Stomach (tissue), 4 donors: ENCODE measurements at regions not wholly inside any gene's neighbourhood (a gene's known extent, or its start where the extent isn't known, plus 50 kb on each side); places are given as distances from the start of the nearest gene placed in this dataset.

Source experiments
- CTCF ChIP-seq, 7 experiments: fragments of 450-650 bp in 4 of 7; fragments of 200-600 bp in 3 of 7; sonication (generic) in 3 of 7; IDR thresholded peaks; one replicate each; pipeline ENCODE4 v1.5.1; 2016 to 2019; ENCODE audit warnings: antibody characterized with exemption in 7 of 7, control low read depth in 2 of 7, mild to moderate bottlenecking in 1 of 7
- EP300 ChIP-seq: sonication (generic); formaldehyde crosslinking; IDR thresholded peaks from one replicate; pipeline ENCODE4 v1.6.1; 2017; ENCODE audit warnings: antibody characterized with exemption
- POLR2AphosphoS5 ChIP-seq, 3 donors: sonication (generic); formaldehyde crosslinking; IDR thresholded peaks; one replicate each; pipeline ENCODE4 v1.6.1; 2016; ENCODE audit warnings: antibody characterized with exemption in 3 of 3

- TF ChIP-seq POLR2AphosphoS5 (IDR thresholded peaks at IDR 0.05): no peak
- no peak for TF ChIP-seq CTCF (IDR thresholded peaks at IDR 0.05)
- no peak for TF ChIP-seq EP300
These were observed 94.9 kb downstream of the AXIN2 start for GRCh38 chr17:65466547-65466946.
